ENCODE measurements at regions not wholly inside any gene's neighbourhood (a gene's known extent, or its start where the extent isn't known, plus 50 kb on each side); places are given as distances from the start of the nearest gene placed in this dataset.
"Not testable (repeated sequence)": the region's sequence is repeated elsewhere in the genome, so short reads cannot be mapped to it uniquely, and the experiment has no call there.

- no peak for DNase-seq (ENCODE audit: low spot score)
These were observed 245.8 kb upstream of the NBEA start for GRCh38 chr13:34696296-34696695.

- no peak for DNase-seq (ENCODE audit: low spot score)
These were observed 245.3 kb upstream of the NBEA start for GRCh38 chr13:34696741-34697140.

- DNase-seq (ENCODE audit: low spot score) = no peak
These were observed 243.1 kb upstream of the NBEA start for GRCh38 chr13:34698945-34699344.

GRCh38 chr13:34700155-34700554 lies 241.9 kb upstream of the NBEA start:
- DNase-seq (ENCODE audit: low spot score) = no peak

- no peak for DNase-seq (ENCODE audit: low spot score)
These were observed 240.2 kb upstream of the NBEA start for GRCh38 chr13:34701919-34702318.

- DNase-seq (ENCODE audit: low spot score) = no peak
These were observed 233.3 kb upstream of the NBEA start for GRCh38 chr13:34708566-34709313.

- DNase-seq (ENCODE audit: low spot score) = peak; percentile 13
These were observed 222.8 kb upstream of the NBEA start for GRCh38 chr13:34719060-34719875.

- DNase-seq (ENCODE audit: low spot score) = no peak
These were observed 221.5 kb upstream of the NBEA start for GRCh38 chr13:34720618-34721017.

GRCh38 chr13:34721631-34722595 lies 220.2 kb upstream of the NBEA start:
- DNase-seq (ENCODE audit: low spot score) = no peak

- DNase-seq (ENCODE audit: low spot score) = no peak
These were observed 219.1 kb upstream of the NBEA start for GRCh38 chr13:34722922-34723321.

- DNase-seq (ENCODE audit: low spot score) = no peak
These were observed 211.1 kb upstream of the NBEA start for GRCh38 chr13:34730961-34731360.

- DNase-seq (ENCODE audit: low spot score) = no peak
These were observed 210.6 kb upstream of the NBEA start for GRCh38 chr13:34731486-34731885.

GRCh38 chr13:34733721-34734120 lies 208.3 kb upstream of the NBEA start:
- no peak for DNase-seq (ENCODE audit: low spot score)

GRCh38 chr13:34734932-34735331 lies 207.1 kb upstream of the NBEA start:
- no peak for DNase-seq (ENCODE audit: low spot score)

GRCh38 chr13:34738254-34738992 lies 203.6 kb upstream of the NBEA start:
- DNase-seq (ENCODE audit: low spot score) = no peak

GRCh38 chr13:34747056-34747455 lies 195.0 kb upstream of the NBEA start:
- not testable (repeated sequence) for DNase-seq (ENCODE audit: low spot score)

GRCh38 chr13:34747507-34747906 lies 194.6 kb upstream of the NBEA start:
- no peak for DNase-seq (ENCODE audit: low spot score)

GRCh38 chr13:34748073-34748472 lies 194.0 kb upstream of the NBEA start:
- no peak for DNase-seq (ENCODE audit: low spot score)

GRCh38 chr13:34748596-34748995 lies 193.5 kb upstream of the NBEA start:
- no peak for DNase-seq (ENCODE audit: low spot score)

GRCh38 chr13:34749046-34749445 lies 193.0 kb upstream of the NBEA start:
- no peak for DNase-seq (ENCODE audit: low spot score)

GRCh38 chr13:34750078-34750931 lies 191.8 kb upstream of the NBEA start:
- no peak for DNase-seq (ENCODE audit: low spot score)
